KMS-11 (cell line): ENCODE measurements at regions not wholly inside any gene's neighbourhood (a gene's known extent, or its start where the extent isn't known, plus 50 kb on each side); places are given as distances from the start of the nearest gene placed in this dataset.

ENCODE experiments used
- H2AFZ ChIP-seq: fragments of 200-600 bp; sonication (generic); 2 replicates; pipeline ENCODE4 v1.6.1; 2016; ENCODE audit warnings: antibody characterized with exemption, mixed run types, low read depth
- H3K27ac ChIP-seq: fragments of 200-600 bp; sonication (generic); 2 replicates; pipeline ENCODE4 v1.6.1; 2016; ENCODE audit warnings: mild to moderate bottlenecking, mixed run types
- H3K27me3 ChIP-seq: fragments of 200-600 bp; sonication (generic); 2 replicates; pipeline ENCODE4 v1.6.1; 2017; ENCODE audit warnings: mild to moderate bottlenecking, low read depth, mixed run types, moderate library complexity; ENCODE audit not compliant: insufficient read depth
- H3K36me3 ChIP-seq: fragments of 200-600 bp; sonication (generic); 2 replicates; pipeline ENCODE4 v1.6.1; 2017; ENCODE audit warnings: mild to moderate bottlenecking, mixed run types; ENCODE audit not compliant: insufficient read depth
- H3K4me1 ChIP-seq: fragments of 200-600 bp; sonication (generic); 2 replicates; pipeline ENCODE4 v1.6.1; 2016; ENCODE audit warnings: mild to moderate bottlenecking, low read depth, mixed run types; ENCODE audit not compliant: poor library complexity, severe bottlenecking
- H3K4me2 ChIP-seq: fragments of 200-600 bp; sonication (generic); 2 replicates; pipeline ENCODE4 v1.7.0; 2016; ENCODE audit warnings: mild to moderate bottlenecking, mixed run types
- H3K4me3 ChIP-seq: fragments of 200-600 bp; sonication (generic); IDR thresholded peaks from 2 replicates; pipeline ENCODE4 v1.6.1; 2017; ENCODE audit warnings: low read depth, low read length, mixed read lengths; ENCODE audit not compliant: insufficient read depth
- H3K79me2 ChIP-seq: fragments of 200-600 bp; sonication (generic); 2 replicates; pipeline ENCODE4 v1.6.1; 2016; ENCODE audit warnings: low read depth, mixed run types; ENCODE audit not compliant: insufficient read depth
- H3K9ac ChIP-seq: fragments of 200-600 bp; sonication (generic); 2 replicates; pipeline ENCODE4 v1.6.1; 2016; ENCODE audit warnings: mild to moderate bottlenecking, mixed run types
- H4K20me1 ChIP-seq: fragments of 200-600 bp; sonication (generic); 2 replicates; pipeline ENCODE4 v1.6.1; 2016; ENCODE audit warnings: mild to moderate bottlenecking, mixed run types; ENCODE audit not compliant: insufficient read depth
- TF ChIP-seq, protein P1 (sequence below): fragments of 200-600 bp; sonication (generic); conservative IDR thresholded peaks from 2 replicates; pipeline ENCODE4 v1.6.1; 2017; ENCODE audit warnings: low read depth, mild to moderate bottlenecking, antibody characterized with exemption, low read length, moderate library complexity, mixed read lengths

DNA sequence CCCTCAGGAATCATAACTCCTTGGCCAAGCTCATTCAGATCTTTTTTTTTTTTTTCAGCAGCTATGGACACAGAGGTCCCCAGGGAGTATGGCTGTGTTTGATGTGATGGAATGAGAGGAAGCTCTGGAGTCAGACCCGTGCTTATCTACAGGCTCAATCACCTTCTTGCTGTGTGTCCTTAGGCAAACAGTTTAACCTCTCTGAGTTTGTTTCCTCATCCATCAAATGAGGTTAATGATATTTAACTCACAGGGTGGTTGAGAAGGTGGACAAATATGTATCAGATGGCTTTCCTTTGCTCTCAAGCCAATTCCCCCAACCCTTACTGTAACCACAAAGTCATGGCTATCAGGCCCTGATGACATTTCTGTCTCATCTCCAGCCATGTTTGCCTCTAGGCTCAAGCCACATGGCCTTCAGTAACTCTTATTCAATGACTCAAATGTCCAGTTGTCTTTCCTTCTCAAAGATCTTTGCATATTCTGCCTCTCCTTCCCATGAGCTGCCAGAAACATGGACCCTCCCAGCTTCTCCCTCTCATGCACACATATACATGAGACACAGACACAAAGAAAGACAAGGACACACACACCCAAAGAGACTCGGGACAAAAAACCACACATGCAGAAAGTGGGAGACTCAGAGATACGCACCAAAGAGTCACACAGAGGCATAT is 303.5 kb upstream of the KAZN start:
- no peaks in the 10 kb centered on the region for H3K36me3 ChIP-seq
- H3K27me3 ChIP-seq, result no peaks in the 10 kb centered on the region
- H4K20me1 ChIP-seq, result no peaks in the 10 kb centered on the region
- no peak overlapping the region for H3K4me2 ChIP-seq
- no peak overlapping the region for H3K4me3 ChIP-seq
- no peaks in the 10 kb centered on the region for H3K79me2 ChIP-seq
- no peak overlapping the region for H2AFZ ChIP-seq
- TF ChIP-seq, protein P1, sequence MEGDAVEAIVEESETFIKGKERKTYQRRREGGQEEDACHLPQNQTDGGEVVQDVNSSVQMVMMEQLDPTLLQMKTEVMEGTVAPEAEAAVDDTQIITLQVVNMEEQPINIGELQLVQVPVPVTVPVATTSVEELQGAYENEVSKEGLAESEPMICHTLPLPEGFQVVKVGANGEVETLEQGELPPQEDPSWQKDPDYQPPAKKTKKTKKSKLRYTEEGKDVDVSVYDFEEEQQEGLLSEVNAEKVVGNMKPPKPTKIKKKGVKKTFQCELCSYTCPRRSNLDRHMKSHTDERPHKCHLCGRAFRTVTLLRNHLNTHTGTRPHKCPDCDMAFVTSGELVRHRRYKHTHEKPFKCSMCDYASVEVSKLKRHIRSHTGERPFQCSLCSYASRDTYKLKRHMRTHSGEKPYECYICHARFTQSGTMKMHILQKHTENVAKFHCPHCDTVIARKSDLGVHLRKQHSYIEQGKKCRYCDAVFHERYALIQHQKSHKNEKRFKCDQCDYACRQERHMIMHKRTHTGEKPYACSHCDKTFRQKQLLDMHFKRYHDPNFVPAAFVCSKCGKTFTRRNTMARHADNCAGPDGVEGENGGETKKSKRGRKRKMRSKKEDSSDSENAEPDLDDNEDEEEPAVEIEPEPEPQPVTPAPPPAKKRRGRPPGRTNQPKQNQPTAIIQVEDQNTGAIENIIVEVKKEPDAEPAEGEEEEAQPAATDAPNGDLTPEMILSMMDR, result no peak
- H3K27ac ChIP-seq, result no peak overlapping the region
- no peaks in the 10 kb centered on the region for H3K4me1 ChIP-seq
- no peak overlapping the region for H3K9ac ChIP-seq

DNA sequence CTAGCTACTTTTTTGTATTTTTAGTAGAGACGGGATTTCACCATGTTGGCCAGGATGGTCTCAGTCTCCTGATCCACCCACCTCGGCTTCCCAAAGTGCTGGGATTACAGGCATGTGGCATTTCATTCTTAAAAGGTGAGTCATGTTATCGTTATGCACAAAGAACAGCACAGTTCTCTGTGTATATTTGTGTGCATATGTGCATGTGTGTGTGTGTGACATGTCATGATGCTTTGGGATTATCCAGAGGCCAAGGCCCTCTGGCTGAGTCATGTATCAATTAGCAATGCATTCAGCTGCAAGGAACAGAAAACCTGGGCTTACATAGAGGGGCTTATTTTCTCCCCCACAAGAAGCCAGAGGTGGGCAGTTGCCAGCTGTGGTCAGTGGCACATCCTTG is 301.7 kb upstream of the KAZN start:
- no peaks in the 10 kb centered on the region for H4K20me1 ChIP-seq
- H3K27ac ChIP-seq, result no peak overlapping the region
- no peak overlapping the region for H3K4me2 ChIP-seq
- H3K9ac ChIP-seq, result no peak overlapping the region
- TF ChIP-seq, protein P1, result no peak
- no peaks in the 10 kb centered on the region for H3K27me3 ChIP-seq
- no peak overlapping the region for H3K4me3 ChIP-seq
- no peaks in the 10 kb centered on the region for H3K79me2 ChIP-seq
- H3K4me1 ChIP-seq, result no peaks in the 10 kb centered on the region
- no peaks in the 10 kb centered on the region for H3K36me3 ChIP-seq
- no peak overlapping the region for H2AFZ ChIP-seq

DNA sequence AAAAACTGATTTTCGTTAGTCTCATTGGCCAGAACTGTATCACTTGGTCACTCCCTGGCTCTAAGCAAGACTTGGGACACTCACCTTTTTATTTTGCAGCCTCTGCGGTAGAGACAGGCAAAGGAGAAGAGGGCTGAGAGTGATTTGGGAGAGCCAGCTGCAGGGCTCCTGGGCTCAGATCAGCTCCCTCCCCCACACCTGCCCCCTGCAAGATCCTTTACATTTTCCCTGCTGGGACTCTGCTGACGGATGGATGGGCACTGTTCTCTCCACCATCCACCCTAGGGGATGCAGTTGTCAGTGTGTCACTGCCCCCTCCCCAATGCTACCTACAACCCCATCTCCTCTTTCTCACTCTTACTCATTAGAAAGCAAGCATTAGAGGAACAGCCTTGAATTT is 301.1 kb upstream of the KAZN start:
- Histone ChIP-seq H4K20me1 (no peaks in the 10 kb centered on the region), H3K36me3 (no peaks in the 10 kb centered on the region), H3K4me1 (no peaks in the 10 kb centered on the region), H3K27ac (no peak overlapping the region), H3K27me3 (no peaks in the 10 kb centered on the region), H3K9ac (no peak overlapping the region), H3K4me2 (no peak overlapping the region), H3K4me3 (no peak overlapping the region), H2AFZ (no peak overlapping the region), H3K79me2 (no peaks in the 10 kb centered on the region)
- TF ChIP-seq, protein P1, result no peak

DNA sequence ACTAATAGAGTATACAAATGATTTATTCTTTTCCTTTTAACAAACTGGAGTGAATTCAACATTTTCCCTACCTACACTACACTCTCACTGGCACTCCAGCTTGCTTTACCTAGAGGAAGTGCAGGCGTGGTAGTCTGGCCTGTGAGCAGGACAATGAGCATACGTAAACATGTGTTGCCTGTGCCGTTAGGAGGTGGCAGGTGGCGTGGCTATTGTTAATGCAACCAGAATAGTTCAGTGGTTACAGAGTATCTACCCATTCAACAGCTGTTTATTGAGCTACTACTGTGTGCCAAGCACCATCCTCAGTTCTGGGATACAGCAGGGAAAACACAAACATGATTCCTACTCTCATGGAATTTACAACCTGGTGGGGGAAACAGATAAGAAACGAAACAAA is 299.7 kb upstream of the KAZN start:
- Histone ChIP-seq H3K4me1 (no peaks in the 10 kb centered on the region), H3K9ac (no peak overlapping the region), H3K36me3 (no peaks in the 10 kb centered on the region), H3K27ac (no peak overlapping the region), H4K20me1 (no peaks in the 10 kb centered on the region), H3K79me2 (no peaks in the 10 kb centered on the region), H3K4me2 (no peak overlapping the region), H2AFZ (no peak overlapping the region), H3K27me3 (no peaks in the 10 kb centered on the region), H3K4me3 (no peak overlapping the region)
- TF ChIP-seq, protein P1, result no peak
